Endothelial cell (in vitro differentiated cells): ENCODE measurements at regions not wholly inside any gene's neighbourhood (a gene's known extent, or its start where the extent isn't known, plus 50 kb on each side); places are given as distances from the start of the nearest gene placed in this dataset.
"Not testable (repeated sequence)": the region's sequence is repeated elsewhere in the genome, so short reads cannot be mapped to it uniquely, and the experiment has no call there.

ENCODE experiments used
- DNase-seq: peaks from one replicate; pipeline ENCODE4 v3.0.0; 2021; ENCODE audit warnings: low spot score
- H3K27ac Mint-ChIP-seq: one replicate; pipeline ENCODE4 v1.8.0; 2021; ENCODE audit warnings: mixed read lengths, inconsistent platforms; ENCODE audit not compliant: unreplicated experiment
- H3K27me3 Mint-ChIP-seq: one replicate; pipeline ENCODE4 v1.8.0; 2021; ENCODE audit warnings: mild to moderate bottlenecking, moderate library complexity, mixed read lengths, inconsistent platforms; ENCODE audit not compliant: unreplicated experiment
- H3K36me3 Mint-ChIP-seq: one replicate; pipeline ENCODE4 v1.8.0; 2021; ENCODE audit warnings: mild to moderate bottlenecking, low read depth, mixed read lengths, inconsistent platforms; ENCODE audit not compliant: unreplicated experiment
- H3K4me1 Mint-ChIP-seq: one replicate; pipeline ENCODE4 v1.8.0; 2021; ENCODE audit warnings: mild to moderate bottlenecking, mixed read lengths, inconsistent platforms; ENCODE audit not compliant: unreplicated experiment
- H3K4me3 Mint-ChIP-seq: one replicate; pipeline ENCODE4 v1.8.0; 2021; ENCODE audit warnings: mild to moderate bottlenecking, mixed read lengths, inconsistent platforms; ENCODE audit not compliant: unreplicated experiment
- H3K9me3 Mint-ChIP-seq: one replicate; pipeline ENCODE4 v1.8.0; 2021; ENCODE audit warnings: mixed read lengths, inconsistent platforms; ENCODE audit not compliant: unreplicated experiment
- CTCF ChIP-seq: fragments of 200-600 bp; sonication (generic); IDR thresholded peaks from one replicate; pipeline ENCODE4 v1.5.0; 2021; ENCODE audit warnings: antibody characterized with exemption; ENCODE audit not compliant: unreplicated experiment

- no peak for DNase-seq
- Mint-ChIP-seq H3K27ac (no peak overlapping the region), H3K4me3 (no peak overlapping the region), H3K36me3 (no peaks in the 10 kb centered on the region), H3K4me1 (no peaks in the 10 kb centered on the region), H3K27me3 (no peaks in the 10 kb centered on the region), H3K9me3 (no peaks in the 10 kb centered on the region)
- TF ChIP-seq CTCF = no peak
Measured at GRCh38 chr12:73659802-73660201, 877.8 kb upstream of the ATXN7L3B start.

GRCh38 chr12:73665193-73665592 is 872.4 kb upstream of the ATXN7L3B start:
- no peaks in the 10 kb centered on the region for H3K4me1 Mint-ChIP-seq
- H3K4me3 Mint-ChIP-seq = no peak overlapping the region
- H3K36me3 Mint-ChIP-seq = no peaks in the 10 kb centered on the region
- H3K27ac Mint-ChIP-seq = no peak overlapping the region
- DNase-seq = no peak
- TF ChIP-seq CTCF = no peak
- no peaks in the 10 kb centered on the region for H3K9me3 Mint-ChIP-seq
- no peaks in the 10 kb centered on the region for H3K27me3 Mint-ChIP-seq

- H3K27me3 Mint-ChIP-seq, H3K4me1 Mint-ChIP-seq, H3K4me3 Mint-ChIP-seq, H3K36me3 Mint-ChIP-seq, H3K27ac Mint-ChIP-seq, DNase-seq, H3K9me3 Mint-ChIP-seq: not testable (repeated sequence)
Measured at GRCh38 chr12:73671550-73671949, 866.1 kb upstream of the ATXN7L3B start.

- no peak for TF ChIP-seq CTCF
- no peak overlapping the region for H3K27ac Mint-ChIP-seq
Measured at GRCh38 chr12:73677520-73678291, 859.9 kb upstream of the ATXN7L3B start.

GRCh38 chr12:73678335-73678734 is 859.3 kb upstream of the ATXN7L3B start:
- no peak for DNase-seq
- H3K27ac Mint-ChIP-seq = no peak overlapping the region
- H3K36me3 Mint-ChIP-seq = no peaks in the 10 kb centered on the region
- H3K4me1 Mint-ChIP-seq = no peaks in the 10 kb centered on the region
- no peaks in the 10 kb centered on the region for H3K27me3 Mint-ChIP-seq
- no peak overlapping the region for H3K4me3 Mint-ChIP-seq
- no peaks in the 10 kb centered on the region for H3K9me3 Mint-ChIP-seq
- TF ChIP-seq CTCF = no peak

More at GRCh38 chr12:73677520-73678291, 859.9 kb upstream of the ATXN7L3B start:
- no peaks in the 10 kb centered on the region for H3K27me3 Mint-ChIP-seq
- H3K36me3 Mint-ChIP-seq = no peaks in the 10 kb centered on the region
- no peak for DNase-seq
- H3K4me1 Mint-ChIP-seq = no peaks in the 10 kb centered on the region
- H3K9me3 Mint-ChIP-seq = no peaks in the 10 kb centered on the region
- H3K4me3 Mint-ChIP-seq = no peak overlapping the region
